Memory B cell (primary cell): ENCODE measurements at regions not wholly inside any gene's neighbourhood (a gene's known extent, or its start where the extent isn't known, plus 50 kb on each side); places are given as distances from the start of the nearest gene placed in this dataset.

Experiments used
- ATAC-seq: fragments of 150-1000 bp; cut with Tn5 transposase; 2 replicates; pipeline ENCODE4 v1.10.0; 2021; ENCODE audit warnings: low read depth, mild to moderate bottlenecking, moderate library complexity
- DNase-seq, 2 donors: peaks; one replicate each; pipeline ENCODE4 v3.0.0; 2022; ENCODE audit warnings: low spot score in 2 of 2
- H3K27ac Mint-ChIP-seq: one replicate; pipeline ENCODE4 v1.8.0; 2022; ENCODE audit warnings: mild to moderate bottlenecking, moderate library complexity, mixed read lengths
- H3K27me3 Mint-ChIP-seq: one replicate; pipeline ENCODE4 v1.8.0; 2022; ENCODE audit warnings: mixed read lengths
- H3K36me3 Mint-ChIP-seq: one replicate; pipeline ENCODE4 v1.8.0; 2022; ENCODE audit warnings: mild to moderate bottlenecking, mixed read lengths
- H3K4me1 Mint-ChIP-seq: one replicate; pipeline ENCODE4 v1.8.0; 2022; ENCODE audit warnings: mixed read lengths
- H3K4me3 Mint-ChIP-seq: one replicate; pipeline ENCODE4 v1.8.0; 2022; ENCODE audit warnings: mild to moderate bottlenecking, moderate library complexity, mixed read lengths
- H3K9me3 Mint-ChIP-seq: one replicate; pipeline ENCODE4 v1.8.0; 2022; ENCODE audit warnings: mixed read lengths

- no peak overlapping the region for H3K4me3 Mint-ChIP-seq
- no peaks in the 10 kb centered on the region for H3K36me3 Mint-ChIP-seq
- no peak for ATAC-seq
- no peak for DNase-seq
- H3K9me3 Mint-ChIP-seq = peaks cover 4% of the 10 kb centered on the region
- no peaks in the 10 kb centered on the region for H3K4me1 Mint-ChIP-seq
- no peak overlapping the region for H3K27ac Mint-ChIP-seq
- peaks cover 20% of the 10 kb centered on the region for H3K27me3 Mint-ChIP-seq
Observed at GRCh38 chr3:13693441-13693840, 144.5 kb downstream of the FBLN2 start.

DNA sequence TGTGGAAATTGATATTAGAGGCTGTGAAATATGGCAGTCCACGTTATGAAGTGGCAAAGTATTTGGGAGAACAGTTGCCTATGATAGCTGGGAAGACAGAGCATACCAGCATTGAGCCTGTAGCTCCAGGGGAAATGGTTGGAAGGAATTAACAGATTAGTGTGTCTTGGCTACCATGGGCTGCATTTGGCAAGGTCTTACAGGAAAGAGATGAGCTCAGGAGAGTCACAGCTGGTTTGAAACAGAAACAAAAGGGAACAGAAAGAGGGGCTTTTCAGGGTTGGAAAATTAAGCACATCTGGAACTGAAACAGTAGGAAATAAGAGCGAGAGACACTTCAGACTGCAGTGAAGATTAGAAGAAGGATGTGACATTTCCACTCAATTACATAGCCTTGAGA lies 141.7 kb downstream of the FBLN2 start:
- no peak for DNase-seq
- no peak overlapping the region for H3K4me3 Mint-ChIP-seq
- H3K36me3 Mint-ChIP-seq = no peaks in the 10 kb centered on the region
- H3K27ac Mint-ChIP-seq = no peak overlapping the region
- H3K4me1 Mint-ChIP-seq = no peaks in the 10 kb centered on the region
- no peak for ATAC-seq
- H3K27me3 Mint-ChIP-seq = peaks cover 24% of the 10 kb centered on the region
- peaks cover 4% of the 10 kb centered on the region for H3K9me3 Mint-ChIP-seq

- Mint-ChIP-seq H3K36me3 (no peaks in the 10 kb centered on the region), H3K27me3 (peaks cover 22% of the 10 kb centered on the region), H3K9me3 (peaks cover 4% of the 10 kb centered on the region), H3K4me1 (no peaks in the 10 kb centered on the region), H3K27ac (no peak overlapping the region), H3K4me3 (no peak overlapping the region)
- DNase-seq (no peak), ATAC-seq (no peak)
Observed at GRCh38 chr3:13689373-13690260, 140.7 kb downstream of the FBLN2 start.

GRCh38 chr3:13688824-13689223 lies 139.9 kb downstream of the FBLN2 start:
- Mint-ChIP-seq H3K27ac (no peak overlapping the region), H3K27me3 (peaks cover 19% of the 10 kb centered on the region), H3K36me3 (no peaks in the 10 kb centered on the region), H3K4me3 (no peak overlapping the region), H3K4me1 (no peaks in the 10 kb centered on the region), H3K9me3 (peaks cover 4% of the 10 kb centered on the region)
- no peak for DNase-seq
- no peak for ATAC-seq

GRCh38 chr3:13688034-13688433 lies 139.1 kb downstream of the FBLN2 start:
- Mint-ChIP-seq H3K4me1 (peaks cover 2% of the 10 kb centered on the region), H3K4me3 (no peak overlapping the region), H3K36me3 (peaks cover 4% of the 10 kb centered on the region), H3K27ac (no peak overlapping the region), H3K27me3 (peaks cover 25% of the 10 kb centered on the region), H3K9me3 (peaks cover 8% of the 10 kb centered on the region)
- DNase-seq (no peak), ATAC-seq (no peak)
